Erythroblast (primary cell): ENCODE measurements at regions not wholly inside any gene's neighbourhood (a gene's known extent, or its start where the extent isn't known, plus 50 kb on each side); places are given as distances from the start of the nearest gene placed in this dataset.

Source experiments
- GATA1 ChIP-seq: IDR thresholded peaks from 2 replicates; pipeline ENCODE4 v1.6.1; 2011; ENCODE audit warnings: low read depth, mild to moderate bottlenecking, control low read depth, low read length, moderate library complexity
- POLR2A ChIP-seq: IDR thresholded peaks from 2 replicates; pipeline ENCODE4 v1.6.1; 2011; ENCODE audit warnings: mild to moderate bottlenecking, low read length

DNA sequence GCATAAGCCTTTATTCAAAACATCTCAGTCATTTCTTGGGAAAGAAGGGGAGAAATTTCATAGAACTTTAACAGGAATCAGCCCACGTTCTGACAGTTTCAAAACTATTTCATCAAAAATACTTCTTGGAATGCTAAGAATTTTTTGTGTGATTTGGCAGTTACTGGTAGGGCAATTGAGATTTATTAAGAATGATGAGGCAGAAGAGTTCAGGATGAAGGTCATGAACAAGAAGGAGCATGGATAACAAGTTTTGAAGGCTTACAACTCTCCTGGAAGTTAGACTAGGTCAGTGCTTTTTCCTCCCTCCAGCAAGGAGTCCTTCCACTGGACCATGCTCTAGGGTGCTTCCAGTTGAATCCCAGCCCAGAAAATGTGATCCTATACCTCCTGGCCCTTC, 569.9 kb downstream of the ANKRD7 start:
- no peak for TF ChIP-seq POLR2A
- no peak for TF ChIP-seq GATA1
